ENCODE measurements at regions not wholly inside any gene's neighbourhood (a gene's known extent, or its start where the extent isn't known, plus 50 kb on each side); places are given as distances from the start of the nearest gene placed in this dataset.

DNA sequence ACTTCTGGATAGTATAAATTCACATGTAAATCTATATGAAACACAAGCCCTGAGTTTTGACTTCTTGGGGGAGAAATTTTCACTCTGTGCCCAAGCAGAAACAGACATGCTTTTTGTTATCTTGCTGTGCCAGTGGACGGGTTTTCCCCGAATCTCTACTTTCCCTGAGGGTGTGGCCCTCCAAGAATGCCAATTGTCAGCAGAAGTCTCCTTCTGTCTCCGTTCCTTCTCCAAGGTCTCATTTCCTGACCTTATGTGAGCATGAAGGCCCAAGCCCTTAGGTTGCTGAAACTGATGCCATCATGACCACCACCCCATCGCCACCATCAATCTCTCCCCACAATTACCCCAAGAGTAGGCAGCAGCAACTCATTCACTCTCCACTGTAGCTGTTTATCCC, 253.8 kb downstream of the XXYLT1 start:
- H3K4me2 ChIP-seq (ENCODE audit: insufficient read depth, low read length): no peak overlapping the region
- H3K9ac ChIP-seq (ENCODE audit: low read depth, low read length): no peak overlapping the region
- H3K79me2 ChIP-seq (ENCODE audit: insufficient read depth, low read length): no peaks in the 10 kb centered on the region
- H3K27me3 ChIP-seq (ENCODE audit: insufficient read depth, low read length, poor library complexity): peaks cover 23% of the 10 kb centered on the region
- peaks cover 3% of the 10 kb centered on the region; the same call in 1 of the 2 replicates for H4K20me1 ChIP-seq (ENCODE audit: insufficient read depth, low read length)
- H3K27ac ChIP-seq (ENCODE audit: low read length): no peak overlapping the region
- no peak for ATAC-seq (ENCODE audit: insufficient read depth, low read depth)
- H2AFZ ChIP-seq (ENCODE audit: low read depth, low read length): no peak overlapping the region
- TF ChIP-seq, protein P1, sequence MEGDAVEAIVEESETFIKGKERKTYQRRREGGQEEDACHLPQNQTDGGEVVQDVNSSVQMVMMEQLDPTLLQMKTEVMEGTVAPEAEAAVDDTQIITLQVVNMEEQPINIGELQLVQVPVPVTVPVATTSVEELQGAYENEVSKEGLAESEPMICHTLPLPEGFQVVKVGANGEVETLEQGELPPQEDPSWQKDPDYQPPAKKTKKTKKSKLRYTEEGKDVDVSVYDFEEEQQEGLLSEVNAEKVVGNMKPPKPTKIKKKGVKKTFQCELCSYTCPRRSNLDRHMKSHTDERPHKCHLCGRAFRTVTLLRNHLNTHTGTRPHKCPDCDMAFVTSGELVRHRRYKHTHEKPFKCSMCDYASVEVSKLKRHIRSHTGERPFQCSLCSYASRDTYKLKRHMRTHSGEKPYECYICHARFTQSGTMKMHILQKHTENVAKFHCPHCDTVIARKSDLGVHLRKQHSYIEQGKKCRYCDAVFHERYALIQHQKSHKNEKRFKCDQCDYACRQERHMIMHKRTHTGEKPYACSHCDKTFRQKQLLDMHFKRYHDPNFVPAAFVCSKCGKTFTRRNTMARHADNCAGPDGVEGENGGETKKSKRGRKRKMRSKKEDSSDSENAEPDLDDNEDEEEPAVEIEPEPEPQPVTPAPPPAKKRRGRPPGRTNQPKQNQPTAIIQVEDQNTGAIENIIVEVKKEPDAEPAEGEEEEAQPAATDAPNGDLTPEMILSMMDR (IDR thresholded peaks at IDR 0.05; ENCODE audit: borderline replicate concordance, extremely low read depth, low read length, poor library complexity, severe bottlenecking): no peak
- no peak for TF ChIP-seq EZH2 (IDR thresholded peaks at IDR 0.05; ENCODE audit: borderline replicate concordance, low read depth, low read length, severe bottlenecking)
- no peak for DNase-seq
- peaks cover 4% of the 10 kb centered on the region; the same call in 1 of the 2 replicates for H3K4me1 ChIP-seq (ENCODE audit: insufficient read depth, low read length)
- no peaks in the 10 kb centered on the region for H3K9me3 ChIP-seq (ENCODE audit: insufficient read depth, low read length, severe bottlenecking)
- no peak overlapping the region for H3K4me3 ChIP-seq (ENCODE audit: low read depth in 1 of 2, low read length in 2 of 2)
- H3K36me3 ChIP-seq (ENCODE audit: insufficient read depth, low read length): no peaks in the 10 kb centered on the region
